GM12878 (cell line): ENCODE measurements at regions not wholly inside any gene's neighbourhood (a gene's known extent, or its start where the extent isn't known, plus 50 kb on each side); places are given as distances from the start of the nearest gene placed in this dataset.

Experiments
- CREM ChIP-seq: IDR thresholded peaks from 2 replicates; pipeline ENCODE4 v1.6.1; 2014; ENCODE audit warnings: antibody characterized with exemption, low read depth
- ELK1 ChIP-seq: IDR thresholded peaks from 2 replicates; pipeline ENCODE4 v1.6.1; 2012; ENCODE audit warnings: low read depth, low read length, improper control_type of control experiment
- LARP7 ChIP-seq: fragments of 450-650 bp; IDR thresholded peaks from 2 replicates; pipeline ENCODE4 v1.6.1; 2017; ENCODE audit warnings: mild to moderate bottlenecking
- MAX ChIP-seq: IDR thresholded peaks from 2 replicates; pipeline ENCODE4 v1.6.1; 2012; ENCODE audit warnings: low read depth, low read length, improper control_type of control experiment
- TCF3 ChIP-seq: IDR thresholded peaks from 2 replicates; pipeline ENCODE4 v1.6.1; 2012; ENCODE audit warnings: low read depth, mild to moderate bottlenecking, low read length, borderline replicate concordance; ENCODE audit not compliant: insufficient read depth
- USF2 ChIP-seq: IDR thresholded peaks from 2 replicates; pipeline ENCODE4 v1.6.1; 2011; ENCODE audit warnings: low read depth, low read length, improper control_type of control experiment, borderline replicate concordance
- WRNIP1 ChIP-seq: IDR thresholded peaks from 2 replicates; pipeline ENCODE4 v1.6.1; 2011; ENCODE audit warnings: low read depth, low read length, improper control_type of control experiment, borderline replicate concordance

GRCh38 chr6:153790876-153791473 lies 248.1 kb upstream of the OPRM1 start:
- TF ChIP-seq CREM (no peak), LARP7 (no peak), MAX (no peak), ELK1 (no peak), TCF3 (no peak), WRNIP1 (no peak), USF2 (no peak)
